ENCODE measurements at regions not wholly inside any gene's neighbourhood (a gene's known extent, or its start where the extent isn't known, plus 50 kb on each side); places are given as distances from the start of the nearest gene placed in this dataset.

DNA sequence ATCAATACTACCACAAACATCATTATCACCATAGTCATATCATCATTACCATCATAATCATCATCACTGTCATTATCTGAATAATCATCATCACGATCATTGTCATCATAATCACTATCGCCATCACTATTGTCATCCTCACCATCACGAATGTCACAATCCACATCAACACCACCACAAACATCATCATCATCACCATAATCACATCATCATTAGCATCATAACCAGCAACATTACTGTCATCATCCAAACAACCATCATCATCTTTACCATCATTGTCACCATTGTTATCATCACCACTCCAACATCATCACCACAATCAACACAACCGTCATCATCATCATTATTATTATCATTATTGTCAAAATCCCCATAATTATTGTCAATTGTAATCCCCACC lies 61.2 kb downstream of the MBD3L1 start:
- no peaks in the 10 kb centered on the region for H3K4me1 ChIP-seq (ENCODE audit: control insufficient read depth in 1 of 2, insufficient read depth in 2 of 2, low read length in 2 of 2)
- 85% methylated on average over 4 of the region's 4 CpGs for WGBS (ENCODE audit: insufficient coverage)
- no peaks in the 10 kb centered on the region for H4K20me1 ChIP-seq (ENCODE audit: insufficient read depth, low read length)
- H3K27ac ChIP-seq (ENCODE audit: low read depth in 1 of 2, low read length in 2 of 2), result no peak overlapping the region
- H3K9ac ChIP-seq (ENCODE audit: insufficient read depth, low read length, poor library complexity, severe bottlenecking), result no peak overlapping the region
- H3K27ac Mint-ChIP-seq, result no peak overlapping the region
- no peak overlapping the region for H2AFZ ChIP-seq (ENCODE audit: insufficient read depth, low read depth, low read length, poor library complexity, severe bottlenecking)
- DNase-seq, result no peak
- TF ChIP-seq, protein P1, sequence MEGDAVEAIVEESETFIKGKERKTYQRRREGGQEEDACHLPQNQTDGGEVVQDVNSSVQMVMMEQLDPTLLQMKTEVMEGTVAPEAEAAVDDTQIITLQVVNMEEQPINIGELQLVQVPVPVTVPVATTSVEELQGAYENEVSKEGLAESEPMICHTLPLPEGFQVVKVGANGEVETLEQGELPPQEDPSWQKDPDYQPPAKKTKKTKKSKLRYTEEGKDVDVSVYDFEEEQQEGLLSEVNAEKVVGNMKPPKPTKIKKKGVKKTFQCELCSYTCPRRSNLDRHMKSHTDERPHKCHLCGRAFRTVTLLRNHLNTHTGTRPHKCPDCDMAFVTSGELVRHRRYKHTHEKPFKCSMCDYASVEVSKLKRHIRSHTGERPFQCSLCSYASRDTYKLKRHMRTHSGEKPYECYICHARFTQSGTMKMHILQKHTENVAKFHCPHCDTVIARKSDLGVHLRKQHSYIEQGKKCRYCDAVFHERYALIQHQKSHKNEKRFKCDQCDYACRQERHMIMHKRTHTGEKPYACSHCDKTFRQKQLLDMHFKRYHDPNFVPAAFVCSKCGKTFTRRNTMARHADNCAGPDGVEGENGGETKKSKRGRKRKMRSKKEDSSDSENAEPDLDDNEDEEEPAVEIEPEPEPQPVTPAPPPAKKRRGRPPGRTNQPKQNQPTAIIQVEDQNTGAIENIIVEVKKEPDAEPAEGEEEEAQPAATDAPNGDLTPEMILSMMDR (IDR thresholded peaks at IDR 0.05), result no peak
- peaks cover 0 to 3% (median 2%) of the 10 kb centered on the region in 7 donors for H3K9me3 Mint-ChIP-seq
- no peaks in the 10 kb centered on the region for H3K4me1 Mint-ChIP-seq
- peaks cover 4 to 5% of the 10 kb centered on the region in 2 donors for H3K9me3 ChIP-seq (replicated peaks in 1 of 2; ENCODE audit: control insufficient read depth in 1 of 2, insufficient read depth in 1 of 2, low read length in 2 of 2)
- no peak overlapping the region for H3K4me3 Mint-ChIP-seq
- intact Hi-C loops (cut with micrococcal nuclease), result no loop called here
- H3K27me3 Mint-ChIP-seq (ENCODE audit: low read depth in 3 of 3), result no peaks in the 10 kb centered on the region
- no peaks in the 10 kb centered on the region for H3K27me3 ChIP-seq (ENCODE audit: control insufficient read depth in 2 of 2, insufficient read depth in 2 of 2, low read length in 2 of 2)
- no peak overlapping the region for H3K4me3 ChIP-seq (replicated peaks in 1 of 3; ENCODE audit: low read depth in 2 of 3, low read length in 3 of 3)
- H3K36me3 ChIP-seq (replicated peaks in 1 of 2; ENCODE audit: control insufficient read depth in 1 of 2, insufficient read depth in 2 of 2, low read length in 2 of 2), result no peaks in the 10 kb centered on the region
- no peaks in the 10 kb centered on the region for H3K36me3 Mint-ChIP-seq
- no peak overlapping the region for H3K4me2 ChIP-seq (replicated peaks; ENCODE audit: extremely low read depth, low read length, poor library complexity, severe bottlenecking)
- no peaks in the 10 kb centered on the region for H3K79me2 ChIP-seq (ENCODE audit: insufficient read depth, low read length)

DNA sequence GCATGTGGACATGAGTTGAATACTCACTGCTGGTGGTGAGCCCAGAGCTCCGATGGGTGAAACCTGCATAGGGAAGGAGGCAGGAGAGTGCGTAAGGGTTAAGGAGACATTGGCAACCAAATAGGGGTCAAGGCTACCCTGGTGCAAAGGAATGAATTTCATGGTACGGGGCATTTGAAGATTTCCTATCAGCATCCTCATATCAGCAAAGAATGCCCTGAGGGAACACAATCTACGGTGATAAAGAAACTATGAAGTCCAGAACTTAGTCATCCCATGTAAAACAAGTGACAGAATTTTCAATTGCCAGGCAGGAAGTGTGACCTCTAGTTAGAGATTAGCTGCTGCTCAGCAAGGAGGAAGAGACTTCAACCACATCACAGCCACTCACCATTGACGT lies 64.9 kb downstream of the MBD3L1 start:
- H3K4me2 ChIP-seq (replicated peaks; ENCODE audit: extremely low read depth, low read length, poor library complexity, severe bottlenecking), result no peak overlapping the region
- no peaks in the 10 kb centered on the region for H3K36me3 ChIP-seq (replicated peaks in 1 of 2; ENCODE audit: control insufficient read depth in 1 of 2, insufficient read depth in 2 of 2, low read length in 2 of 2)
- no peak overlapping the region for H3K9ac ChIP-seq (ENCODE audit: insufficient read depth, low read length, poor library complexity, severe bottlenecking)
- H3K4me1 ChIP-seq (ENCODE audit: control insufficient read depth in 1 of 2, insufficient read depth in 2 of 2, low read length in 2 of 2), result no peaks in the 10 kb centered on the region
- Mint-ChIP-seq H3K4me1 (no peaks in the 10 kb centered on the region), H3K27me3 (ENCODE audit: low read depth in 3 of 3) (no peaks in the 10 kb centered on the region), H3K4me3 (no peak overlapping the region), H3K9me3 (peaks cover 0 to 5% (median 2%) of the 10 kb centered on the region in 7 donors), H3K27ac (no peak overlapping the region), H3K36me3 (no peaks in the 10 kb centered on the region)
- no CpG with 5 or more reads among the region's 5 CpGs for WGBS (ENCODE audit: insufficient coverage)
- no peaks in the 10 kb centered on the region for H3K27me3 ChIP-seq (ENCODE audit: control insufficient read depth in 2 of 2, insufficient read depth in 2 of 2, low read length in 2 of 2)
- no peak overlapping the region for H3K27ac ChIP-seq (ENCODE audit: low read depth in 1 of 2, low read length in 2 of 2)
- H3K79me2 ChIP-seq (ENCODE audit: insufficient read depth, low read length), result no peaks in the 10 kb centered on the region
- no peaks in the 10 kb centered on the region for H4K20me1 ChIP-seq (ENCODE audit: insufficient read depth, low read length)
- intact Hi-C loops (cut with micrococcal nuclease), result no loop called here
- H3K4me3 ChIP-seq (replicated peaks in 1 of 3; ENCODE audit: low read depth in 2 of 3, low read length in 3 of 3), result no peak overlapping the region
- no peaks in the 10 kb centered on the region for H3K9me3 ChIP-seq (replicated peaks in 1 of 2; ENCODE audit: control insufficient read depth in 1 of 2, insufficient read depth in 1 of 2, low read length in 2 of 2)
- DNase-seq, result no peak
- no peak overlapping the region for H2AFZ ChIP-seq (ENCODE audit: insufficient read depth, low read depth, low read length, poor library complexity, severe bottlenecking)
- TF ChIP-seq, protein P1 (IDR thresholded peaks at IDR 0.05), result no peak
